Activated CD4-positive, alpha-beta memory T cell treated with anti-CD3 and anti-CD28 coated beads for 36 hours (primary cell): ENCODE measurements at regions not wholly inside any gene's neighbourhood (a gene's known extent, or its start where the extent isn't known, plus 50 kb on each side); places are given as distances from the start of the nearest gene placed in this dataset.

Source experiments
- CTCF ChIA-PET: fragments of 350-600 bp; sonication (Branson Sonifier 250); formaldehyde crosslinking; loops from one replicate; lab custom pipeline; 2021; ENCODE audit warnings: antibody characterized with exemption, inconsistent platforms; lab: Charles Lee
- POLR2A ChIA-PET: fragments of 350-600 bp; sonication (Branson Sonifier 250); formaldehyde crosslinking; loops from one replicate; lab custom pipeline; 2021; ENCODE audit warnings: antibody characterized with exemption; lab: Charles Lee
- DNase-seq: peaks from one replicate; pipeline ENCODE4 v3.0.0-alpha.2; 2020
- H3K27ac Mint-ChIP-seq: one replicate; pipeline ENCODE4 v1.8.0; 2021; ENCODE audit warnings: mixed read lengths
- H3K27me3 Mint-ChIP-seq: one replicate; pipeline ENCODE4 v1.8.0; 2021; ENCODE audit warnings: mixed read lengths
- H3K36me3 Mint-ChIP-seq: one replicate; pipeline ENCODE4 v1.8.0; 2021; ENCODE audit warnings: mixed read lengths
- H3K4me1 Mint-ChIP-seq: one replicate; pipeline ENCODE4 v1.8.0; 2021; ENCODE audit warnings: low read depth, mixed read lengths
- H3K4me3 Mint-ChIP-seq: one replicate; pipeline ENCODE4 v1.8.0; 2021; ENCODE audit warnings: mild to moderate bottlenecking, mixed read lengths
- H3K9me3 Mint-ChIP-seq: one replicate; pipeline ENCODE4 v1.8.0; 2021; ENCODE audit warnings: mixed read lengths
- intact Hi-C: fragments of 100-400 bp; cut with micrococcal nuclease; formaldehyde crosslinking; loops from one replicate; pipeline ENCODE4 v1.15.1; 2023

- Mint-ChIP-seq H3K9me3 (no peaks in the 10 kb centered on the region), H3K27ac (no peak overlapping the region), H3K36me3 (no peaks in the 10 kb centered on the region), H3K4me3 (no peak overlapping the region), H3K4me1 (no peaks in the 10 kb centered on the region), H3K27me3 (peaks cover 13% of the 10 kb centered on the region)
- ChIA-PET POLR2A (no interaction called here), CTCF (no interaction called here)
- intact Hi-C loops, result no loop called here
- no peak for DNase-seq
Observed at GRCh38 chr20:39163993-39164392, 201.8 kb downstream of the DHX35 start.

GRCh38 chr20:39161900-39162299, 199.8 kb downstream of the DHX35 start:
- POLR2A ChIA-PET, result no interaction called here
- Mint-ChIP-seq H3K9me3 (no peaks in the 10 kb centered on the region), H3K27me3 (peaks cover 8% of the 10 kb centered on the region), H3K4me3 (no peak overlapping the region), H3K4me1 (no peaks in the 10 kb centered on the region), H3K36me3 (no peaks in the 10 kb centered on the region), H3K27ac (no peak overlapping the region)
- CTCF ChIA-PET, result no interaction called here
- no peak for DNase-seq
- intact Hi-C loops, result no loop called here

- Mint-ChIP-seq H3K36me3 (no peaks in the 10 kb centered on the region), H3K27me3 (peaks cover 12% of the 10 kb centered on the region), H3K27ac (no peak overlapping the region), H3K9me3 (no peaks in the 10 kb centered on the region), H3K4me3 (no peak overlapping the region), H3K4me1 (no peaks in the 10 kb centered on the region)
- intact Hi-C loops, result no loop called here
- DNase-seq, result no peak
- ChIA-PET CTCF (no interaction called here), POLR2A (no interaction called here)
Observed at GRCh38 chr20:39155971-39156370, 193.8 kb downstream of the DHX35 start.

GRCh38 chr20:39152742-39153141, 190.6 kb downstream of the DHX35 start:
- Mint-ChIP-seq H3K36me3 (no peaks in the 10 kb centered on the region), H3K27ac (no peak overlapping the region), H3K27me3 (peaks cover 10% of the 10 kb centered on the region), H3K4me1 (no peaks in the 10 kb centered on the region), H3K4me3 (no peak overlapping the region), H3K9me3 (no peaks in the 10 kb centered on the region)
- ChIA-PET POLR2A (no interaction called here), CTCF (no interaction called here)
- DNase-seq, result no peak
- intact Hi-C loops, result no loop called here

- CTCF ChIA-PET, result no interaction called here
- H3K27ac Mint-ChIP-seq, result no peak overlapping the region
Observed at GRCh38 chr20:39152126-39152525, 190.0 kb downstream of the DHX35 start.

GRCh38 chr20:39150501-39150900, 188.4 kb downstream of the DHX35 start:
- intact Hi-C loops, result no loop called here
- Mint-ChIP-seq H3K27ac (no peak overlapping the region), H3K4me1 (no peaks in the 10 kb centered on the region), H3K27me3 (peaks cover 7% of the 10 kb centered on the region), H3K9me3 (no peaks in the 10 kb centered on the region), H3K36me3 (no peaks in the 10 kb centered on the region), H3K4me3 (no peak overlapping the region)
- ChIA-PET POLR2A (no interaction called here), CTCF (no interaction called here)
- no peak for DNase-seq

More at GRCh38 chr20:39152126-39152525, 190.0 kb downstream of the DHX35 start:
- Mint-ChIP-seq H3K36me3 (no peaks in the 10 kb centered on the region), H3K27me3 (peaks cover 10% of the 10 kb centered on the region), H3K9me3 (no peaks in the 10 kb centered on the region), H3K4me1 (no peaks in the 10 kb centered on the region), H3K4me3 (no peak overlapping the region)
- POLR2A ChIA-PET, result no interaction called here
- intact Hi-C loops, result no loop called here
- DNase-seq, result no peak

GRCh38 chr20:39146394-39146793, 184.2 kb downstream of the DHX35 start:
- H3K27ac Mint-ChIP-seq, result no peak overlapping the region
- H3K4me3 Mint-ChIP-seq, result no peak overlapping the region
- H3K27me3 Mint-ChIP-seq, result peaks cover 9% of the 10 kb centered on the region
- ChIA-PET POLR2A (no interaction called here), CTCF (no interaction called here)
- no peaks in the 10 kb centered on the region for H3K4me1 Mint-ChIP-seq
- no peaks in the 10 kb centered on the region for H3K9me3 Mint-ChIP-seq
- DNase-seq, result no peak
- intact Hi-C loops, result no loop called here
- no peaks in the 10 kb centered on the region for H3K36me3 Mint-ChIP-seq

- intact Hi-C loops, result no loop called here
- DNase-seq, result no peak
- Mint-ChIP-seq H3K27ac (no peak overlapping the region), H3K4me3 (no peak overlapping the region), H3K9me3 (no peaks in the 10 kb centered on the region), H3K27me3 (peaks cover 9% of the 10 kb centered on the region), H3K4me1 (no peaks in the 10 kb centered on the region), H3K36me3 (no peaks in the 10 kb centered on the region)
- ChIA-PET POLR2A (no interaction called here), CTCF (no interaction called here)
Observed at GRCh38 chr20:39145921-39146320, 183.8 kb downstream of the DHX35 start.

GRCh38 chr20:39144757-39145156, 182.6 kb downstream of the DHX35 start:
- intact Hi-C loops, result no loop called here
- Mint-ChIP-seq H3K36me3 (no peaks in the 10 kb centered on the region), H3K27ac (no peak overlapping the region), H3K4me1 (no peaks in the 10 kb centered on the region), H3K4me3 (no peak overlapping the region), H3K27me3 (peaks cover 11% of the 10 kb centered on the region), H3K9me3 (no peaks in the 10 kb centered on the region)
- POLR2A ChIA-PET, result no interaction called here
- DNase-seq, result no peak
- CTCF ChIA-PET, result no interaction called here

- ChIA-PET POLR2A (no interaction called here), CTCF (no interaction called here)
- intact Hi-C loops, result no loop called here
- Mint-ChIP-seq H3K4me1 (no peaks in the 10 kb centered on the region), H3K27me3 (peaks cover 7% of the 10 kb centered on the region), H3K36me3 (no peaks in the 10 kb centered on the region), H3K27ac (no peak overlapping the region), H3K4me3 (no peak overlapping the region), H3K9me3 (no peaks in the 10 kb centered on the region)
- no peak for DNase-seq
Observed at GRCh38 chr20:39142407-39143096, 180.4 kb downstream of the DHX35 start.

GRCh38 chr20:39137299-39137698, 175.2 kb downstream of the DHX35 start:
- Mint-ChIP-seq H3K9me3 (no peaks in the 10 kb centered on the region), H3K27me3 (peaks cover 10% of the 10 kb centered on the region), H3K4me1 (no peaks in the 10 kb centered on the region), H3K36me3 (no peaks in the 10 kb centered on the region), H3K4me3 (no peak overlapping the region), H3K27ac (no peak overlapping the region)
- DNase-seq, result no peak
- intact Hi-C loops, result no loop called here
- CTCF ChIA-PET, result no interaction called here
- POLR2A ChIA-PET, result no interaction called here

- H3K9me3 Mint-ChIP-seq, result no peaks in the 10 kb centered on the region
- no peak overlapping the region for H3K27ac Mint-ChIP-seq
- H3K4me1 Mint-ChIP-seq, result no peaks in the 10 kb centered on the region
- DNase-seq, result no peak
- ChIA-PET POLR2A (no interaction called here), CTCF (no interaction called here)
- no peak overlapping the region for H3K4me3 Mint-ChIP-seq
- intact Hi-C loops, result no loop called here
- H3K36me3 Mint-ChIP-seq, result no peaks in the 10 kb centered on the region
- peaks cover 7% of the 10 kb centered on the region for H3K27me3 Mint-ChIP-seq
Observed at GRCh38 chr20:39136798-39137197, 174.7 kb downstream of the DHX35 start.

- H3K27me3 Mint-ChIP-seq, result peaks cover 7% of the 10 kb centered on the region
- DNase-seq, result no peak
- no peaks in the 10 kb centered on the region for H3K9me3 Mint-ChIP-seq
- ChIA-PET POLR2A (no interaction called here), CTCF (no interaction called here)
- H3K4me1 Mint-ChIP-seq, result no peaks in the 10 kb centered on the region
- intact Hi-C loops, result no loop called here
- no peaks in the 10 kb centered on the region for H3K36me3 Mint-ChIP-seq
- no peak overlapping the region for H3K27ac Mint-ChIP-seq
- no peak overlapping the region for H3K4me3 Mint-ChIP-seq
Observed at GRCh38 chr20:39135885-39136544, 173.9 kb downstream of the DHX35 start.
